GM19467 (cell line): ENCODE measurements at regions not wholly inside any gene's neighbourhood (a gene's known extent, or its start where the extent isn't known, plus 50 kb on each side); places are given as distances from the start of the nearest gene placed in this dataset.
"Not testable (repeated sequence)": the region's sequence is repeated elsewhere in the genome, so short reads cannot be mapped to it uniquely, and the experiment has no call there.

Source experiments
- ATAC-seq: cut with Tn5 transposase; IDR thresholded peaks from one replicate; pipeline ENCODE4 v1.9.1; 2021; ENCODE audit warnings: mild to moderate bottlenecking, moderate library complexity; ENCODE audit not compliant: unreplicated experiment

GRCh38 chr9:21688108-21689102 is 114.0 kb upstream of the MTAP start:
- ATAC-seq: no peak

GRCh38 chr9:21689854-21690253 is 112.6 kb upstream of the MTAP start:
- no peak for ATAC-seq

- no peak for ATAC-seq
Measured at GRCh38 chr9:21690561-21690960, 111.9 kb upstream of the MTAP start.

GRCh38 chr9:21692390-21692789 is 110.0 kb upstream of the MTAP start:
- no peak for ATAC-seq

GRCh38 chr9:21694424-21694823 is 108.0 kb upstream of the MTAP start:
- ATAC-seq: no peak

GRCh38 chr9:21695443-21695842 is 107.0 kb upstream of the MTAP start:
- no peak for ATAC-seq

- ATAC-seq: no peak
Measured at GRCh38 chr9:21695874-21696341, 106.5 kb upstream of the MTAP start.

GRCh38 chr9:21696411-21696871 is 106.0 kb upstream of the MTAP start:
- ATAC-seq: no peak

GRCh38 chr9:21708260-21708711 is 94.2 kb upstream of the MTAP start:
- ATAC-seq: no peak

- ATAC-seq: no peak
Measured at GRCh38 chr9:21708856-21709255, 93.6 kb upstream of the MTAP start.

- ATAC-seq: peak; percentile 65
Measured at GRCh38 chr9:21709464-21710058, 92.9 kb upstream of the MTAP start.

GRCh38 chr9:21710548-21711191 is 91.8 kb upstream of the MTAP start:
- no peak for ATAC-seq

- ATAC-seq: no peak
Measured at GRCh38 chr9:21711504-21711903, 90.9 kb upstream of the MTAP start.

- no peak for ATAC-seq
Measured at GRCh38 chr9:21715408-21715807, 87.0 kb upstream of the MTAP start.

GRCh38 chr9:21720758-21721157 is 81.7 kb upstream of the MTAP start:
- ATAC-seq: no peak

- not testable (repeated sequence) for ATAC-seq
Measured at GRCh38 chr9:21727411-21727810, 75.0 kb upstream of the MTAP start.

GRCh38 chr9:21728781-21729180 is 73.7 kb upstream of the MTAP start:
- ATAC-seq: no peak

- ATAC-seq: no peak
Measured at GRCh38 chr9:21729648-21730047, 72.8 kb upstream of the MTAP start.

- no peak for ATAC-seq
Measured at GRCh38 chr9:21730899-21731298, 71.5 kb upstream of the MTAP start.

GRCh38 chr9:21741151-21741550 is 61.3 kb upstream of the MTAP start:
- no peak for ATAC-seq

- ATAC-seq: no peak
Measured at GRCh38 chr9:21744320-21744719, 58.1 kb upstream of the MTAP start.
